ENCODE measurements at regions not wholly inside any gene's neighbourhood (a gene's known extent, or its start where the extent isn't known, plus 50 kb on each side); places are given as distances from the start of the nearest gene placed in this dataset.

DNA sequence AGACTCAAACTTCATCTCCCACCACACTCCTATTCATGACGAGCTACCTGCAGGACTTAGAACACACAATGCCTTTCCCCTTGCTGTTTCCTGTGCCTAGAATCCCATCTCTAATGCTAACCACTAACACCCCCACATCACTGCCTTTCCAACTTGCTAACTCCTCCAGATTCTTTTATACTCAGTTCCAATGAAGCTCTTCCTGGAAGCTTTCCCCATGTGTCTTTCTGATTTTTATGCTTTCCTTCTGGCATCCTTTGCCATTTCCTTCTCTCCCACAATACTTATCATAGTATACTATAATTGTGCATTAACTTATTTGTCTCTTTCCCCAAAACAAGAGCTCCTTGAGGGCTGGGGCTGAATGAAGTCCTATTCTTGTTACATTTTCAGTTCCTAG lies 115.3 kb upstream of the PLPPR1 start:
- Mint-ChIP-seq H3K4me3 (no peak overlapping the region), H3K4me1 (ENCODE audit: low read depth) (no peaks in the 10 kb centered on the region), H3K27me3 (ENCODE audit: low read depth) (no peaks in the 10 kb centered on the region), H3K27ac (no peak overlapping the region), H3K36me3 (ENCODE audit: low read depth) (no peaks in the 10 kb centered on the region), H3K9me3 (no peaks in the 10 kb centered on the region)

DNA sequence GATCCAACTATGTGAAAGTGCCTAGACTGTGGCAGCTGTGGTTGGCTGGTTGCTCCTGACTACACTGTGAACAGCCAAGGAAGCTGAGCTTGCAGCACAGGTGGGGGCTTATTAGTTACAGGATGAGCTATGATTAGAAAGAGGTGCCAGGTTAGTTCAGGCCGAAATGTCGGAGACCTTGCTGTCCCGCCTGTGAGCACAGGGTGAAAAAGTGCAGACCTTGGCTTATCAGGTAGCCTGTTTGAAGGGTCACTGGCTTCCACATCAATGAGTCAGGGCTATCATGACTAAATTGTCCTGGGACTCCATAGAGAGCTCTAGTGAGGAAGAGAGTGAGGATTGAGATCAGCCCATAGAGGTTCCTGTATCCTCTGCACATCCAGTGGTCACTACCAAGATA lies 114.3 kb upstream of the PLPPR1 start:
- H3K36me3 Mint-ChIP-seq (ENCODE audit: low read depth): no peaks in the 10 kb centered on the region
- H3K4me3 Mint-ChIP-seq: no peak overlapping the region
- H3K27ac Mint-ChIP-seq: no peak overlapping the region
- no peaks in the 10 kb centered on the region for H3K9me3 Mint-ChIP-seq
- no peaks in the 10 kb centered on the region for H3K4me1 Mint-ChIP-seq (ENCODE audit: low read depth)
- no peaks in the 10 kb centered on the region for H3K27me3 Mint-ChIP-seq (ENCODE audit: low read depth)

DNA sequence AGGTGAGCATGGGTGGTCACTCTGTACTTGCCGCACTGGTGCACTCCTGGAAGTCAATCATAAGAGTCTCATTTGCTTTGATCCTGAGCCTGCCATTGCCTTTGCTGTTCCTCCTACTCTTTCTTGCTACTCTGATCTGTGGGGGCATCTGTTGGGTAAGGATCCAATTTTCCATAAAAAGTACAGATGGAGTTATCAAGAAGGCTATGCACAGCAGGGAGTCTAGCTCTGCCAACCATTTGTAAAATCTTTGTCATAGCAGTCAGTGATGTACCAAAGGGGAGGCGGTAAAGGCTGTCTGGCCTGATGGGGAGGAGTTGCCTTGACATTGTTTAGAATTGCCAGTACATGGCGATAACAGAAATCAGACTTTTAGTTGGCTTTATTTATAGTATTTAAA lies 109.0 kb upstream of the PLPPR1 start:
- no peaks in the 10 kb centered on the region for H3K27me3 Mint-ChIP-seq (ENCODE audit: low read depth)
- no peaks in the 10 kb centered on the region for H3K9me3 Mint-ChIP-seq
- H3K27ac Mint-ChIP-seq: no peak overlapping the region
- H3K4me3 Mint-ChIP-seq: no peak overlapping the region
- H3K36me3 Mint-ChIP-seq (ENCODE audit: low read depth): no peaks in the 10 kb centered on the region
- H3K4me1 Mint-ChIP-seq (ENCODE audit: low read depth): no peaks in the 10 kb centered on the region

DNA sequence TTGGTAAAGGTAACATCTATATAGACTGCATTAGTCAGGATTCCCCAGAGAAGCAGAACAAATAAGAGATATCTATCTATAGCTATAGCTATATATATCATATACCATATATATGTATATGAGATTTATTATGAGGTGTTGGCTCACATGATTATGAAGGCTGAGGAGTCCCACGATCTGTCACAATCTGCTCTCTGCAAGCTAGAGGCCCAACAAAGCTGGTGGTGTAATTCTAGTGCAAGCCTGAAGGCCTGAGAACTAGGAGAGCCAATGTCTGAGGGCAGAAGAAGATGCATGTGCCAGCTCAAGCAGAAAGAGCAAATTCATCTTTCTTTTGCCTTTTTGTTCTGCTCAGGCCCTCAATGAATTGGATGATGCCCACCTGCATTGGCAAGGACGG lies 102.2 kb upstream of the PLPPR1 start:
- Mint-ChIP-seq H3K27me3 (ENCODE audit: low read depth) (no peaks in the 10 kb centered on the region), H3K9me3 (no peaks in the 10 kb centered on the region), H3K36me3 (ENCODE audit: low read depth) (no peaks in the 10 kb centered on the region), H3K4me1 (ENCODE audit: low read depth) (no peaks in the 10 kb centered on the region), H3K27ac (no peak overlapping the region), H3K4me3 (no peak overlapping the region)

DNA sequence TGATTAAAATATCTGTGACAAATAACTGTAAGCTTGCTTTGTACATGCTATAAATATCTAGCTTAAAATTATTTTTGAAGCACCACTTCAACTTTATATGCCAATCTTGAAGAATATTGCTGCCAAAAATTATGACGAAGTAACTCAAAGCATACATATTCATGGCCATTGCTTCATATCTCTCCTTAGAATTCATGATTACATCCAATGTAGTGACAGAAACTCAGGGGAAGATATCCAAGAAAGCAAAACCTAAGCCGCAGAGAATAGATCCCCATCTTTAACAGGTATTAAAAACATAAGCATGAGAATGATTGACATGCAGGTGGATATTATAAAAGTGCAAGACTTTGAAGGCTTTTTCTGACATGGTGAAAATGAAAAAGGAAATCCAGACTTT lies 100.8 kb upstream of the PLPPR1 start:
- Mint-ChIP-seq H3K36me3 (ENCODE audit: low read depth) (no peaks in the 10 kb centered on the region), H3K4me3 (no peak overlapping the region), H3K27ac (no peak overlapping the region), H3K4me1 (ENCODE audit: low read depth) (no peaks in the 10 kb centered on the region), H3K9me3 (no peaks in the 10 kb centered on the region), H3K27me3 (ENCODE audit: low read depth) (no peaks in the 10 kb centered on the region)

DNA sequence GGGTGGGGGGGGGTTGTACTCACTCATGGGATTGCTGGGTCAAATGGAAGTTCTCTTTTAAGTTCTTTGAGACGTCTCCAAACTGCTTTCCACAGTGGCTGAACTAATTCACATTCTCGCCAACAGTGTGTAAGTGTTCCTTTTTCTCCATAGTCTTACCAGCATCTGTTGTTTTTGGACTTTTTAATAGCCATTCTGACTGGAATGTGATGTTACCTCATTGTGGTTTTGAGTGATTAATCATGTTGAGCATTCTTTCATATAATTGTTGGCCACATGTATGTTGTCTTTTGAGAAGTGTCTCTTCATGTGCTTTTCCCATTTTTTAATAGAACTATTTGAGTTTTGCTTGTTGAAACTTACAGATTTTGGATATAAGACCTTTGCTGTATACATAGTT lies 94.9 kb upstream of the PLPPR1 start:
- Mint-ChIP-seq H3K9me3 (peaks cover 8% of the 10 kb centered on the region), H3K4me1 (ENCODE audit: low read depth) (no peaks in the 10 kb centered on the region), H3K4me3 (no peak overlapping the region), H3K36me3 (ENCODE audit: low read depth) (no peaks in the 10 kb centered on the region), H3K27me3 (ENCODE audit: low read depth) (no peaks in the 10 kb centered on the region), H3K27ac (no peak overlapping the region)

DNA sequence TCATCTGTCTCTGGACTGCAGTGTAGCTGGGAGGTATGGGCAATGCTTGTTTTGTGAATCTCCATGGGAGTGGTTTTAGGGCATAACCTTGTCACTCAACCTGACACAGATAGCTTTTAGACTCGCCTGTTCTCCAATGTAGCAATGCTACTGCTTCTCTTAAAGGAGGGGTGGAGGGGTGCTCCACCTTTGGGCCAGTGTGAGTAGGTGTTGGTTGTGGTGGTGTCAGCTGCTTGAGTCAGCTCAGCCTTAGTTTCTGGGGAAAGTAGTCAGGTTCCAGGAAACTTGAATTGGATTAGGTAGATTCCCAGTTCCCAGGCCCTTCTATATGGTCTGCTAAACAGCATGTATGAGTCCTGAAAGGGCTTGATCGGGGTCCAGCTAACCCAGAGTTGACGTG lies 91.1 kb upstream of the PLPPR1 start:
- H3K4me3 Mint-ChIP-seq: no peak overlapping the region
- no peak overlapping the region for H3K27ac Mint-ChIP-seq
- no peaks in the 10 kb centered on the region for H3K27me3 Mint-ChIP-seq (ENCODE audit: low read depth)
- no peaks in the 10 kb centered on the region for H3K4me1 Mint-ChIP-seq (ENCODE audit: low read depth)
- peaks cover 8% of the 10 kb centered on the region for H3K9me3 Mint-ChIP-seq
- H3K36me3 Mint-ChIP-seq (ENCODE audit: low read depth): no peaks in the 10 kb centered on the region

DNA sequence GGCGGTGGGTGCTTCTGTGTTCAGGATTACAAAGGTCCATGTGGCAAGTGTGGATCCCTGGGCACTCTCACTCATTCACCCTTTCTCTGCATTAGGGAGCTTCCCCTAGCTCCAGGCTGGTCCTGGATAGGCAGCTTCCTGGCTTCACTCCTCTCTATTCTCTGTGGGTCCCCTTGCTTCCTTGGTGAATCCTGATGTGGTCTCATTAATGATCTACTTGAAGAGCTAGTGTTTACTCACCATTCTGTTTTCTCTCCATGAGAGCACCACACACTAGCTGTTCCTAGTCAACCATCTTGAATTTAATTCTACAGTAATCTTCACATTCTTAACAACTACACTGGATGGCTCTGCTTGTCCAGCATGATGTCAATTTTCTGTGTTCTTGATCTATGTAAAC lies 90.0 kb upstream of the PLPPR1 start:
- Mint-ChIP-seq H3K9me3 (peaks cover 5% of the 10 kb centered on the region), H3K4me3 (no peak overlapping the region), H3K36me3 (ENCODE audit: low read depth) (no peaks in the 10 kb centered on the region), H3K27me3 (ENCODE audit: low read depth) (no peaks in the 10 kb centered on the region), H3K4me1 (ENCODE audit: low read depth) (no peaks in the 10 kb centered on the region), H3K27ac (no peak overlapping the region)

DNA sequence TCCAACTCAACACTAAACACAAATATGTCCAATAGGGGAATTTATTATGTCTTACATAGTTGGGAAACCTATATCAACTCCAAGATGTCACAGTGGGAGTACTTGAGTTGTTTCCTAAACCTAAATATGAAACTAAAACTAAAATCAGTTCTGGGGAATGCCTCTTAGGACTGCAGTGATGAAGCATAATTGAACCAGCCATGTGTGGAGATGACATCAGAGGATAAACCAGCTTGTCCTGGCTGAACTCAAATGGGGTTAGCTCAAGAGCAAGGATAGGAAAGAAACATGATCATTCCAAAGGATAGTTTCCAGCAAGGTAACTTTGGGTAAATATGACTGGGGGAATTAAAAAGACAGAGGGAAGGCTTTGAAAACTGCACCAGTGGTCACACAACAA lies 88.9 kb upstream of the PLPPR1 start:
- no peaks in the 10 kb centered on the region for H3K36me3 Mint-ChIP-seq (ENCODE audit: low read depth)
- H3K4me3 Mint-ChIP-seq: no peak overlapping the region
- peaks cover 5% of the 10 kb centered on the region for H3K9me3 Mint-ChIP-seq
- no peak overlapping the region for H3K27ac Mint-ChIP-seq
- no peaks in the 10 kb centered on the region for H3K4me1 Mint-ChIP-seq (ENCODE audit: low read depth)
- no peaks in the 10 kb centered on the region for H3K27me3 Mint-ChIP-seq (ENCODE audit: low read depth)

DNA sequence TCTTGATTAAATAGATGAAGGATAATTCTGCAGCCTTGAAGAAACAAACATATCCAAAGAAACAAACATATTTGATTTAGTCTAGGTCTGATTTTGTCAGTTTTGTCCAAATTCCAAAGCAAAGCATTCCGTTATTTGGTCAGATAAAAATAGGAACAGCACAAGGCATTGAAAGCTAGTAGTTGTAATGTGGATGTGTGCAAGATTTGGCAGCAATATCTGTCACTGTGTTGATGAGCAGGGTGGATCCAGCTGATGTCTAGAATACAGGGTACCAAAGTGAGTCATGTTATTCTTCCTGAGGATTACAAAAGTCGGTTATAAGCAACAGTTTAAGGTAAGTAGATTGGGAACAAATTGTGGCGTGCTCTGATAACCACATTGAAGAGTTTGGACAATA lies 69.3 kb upstream of the PLPPR1 start:
- no peaks in the 10 kb centered on the region for H3K9me3 Mint-ChIP-seq
- H3K27ac Mint-ChIP-seq: no peak overlapping the region
- H3K27me3 Mint-ChIP-seq (ENCODE audit: low read depth): no peaks in the 10 kb centered on the region
- no peak overlapping the region for H3K4me3 Mint-ChIP-seq
- no peaks in the 10 kb centered on the region for H3K4me1 Mint-ChIP-seq (ENCODE audit: low read depth)
- H3K36me3 Mint-ChIP-seq (ENCODE audit: low read depth): no peaks in the 10 kb centered on the region

All from T-helper 1 cell treated with Interleukin-12 subunit alpha and Interleukin-12 subunit beta and Interleukin-4 antibody, amounts not matched to agents 30 μg/mL and 1 μg/mL, for 36 hours (primary cell).